Adipocyte (in vitro differentiated cells): ENCODE measurements at regions not wholly inside any gene's neighbourhood (a gene's known extent, or its start where the extent isn't known, plus 50 kb on each side); places are given as distances from the start of the nearest gene placed in this dataset.

Experiments used
- DNase-seq: peaks from one replicate; pipeline ENCODE4 v3.0.0-alpha.2; 2015; ENCODE audit warnings: low read depth
- H3K27me3 ChIP-seq: replicated peaks from 2 replicates; pipeline ENCODE4 v1.7.0; 2013; ENCODE audit warnings: mild to moderate bottlenecking, low read length, moderate library complexity; ENCODE audit not compliant: control insufficient read depth, insufficient read depth
- H3K36me3 ChIP-seq: 2 replicates; pipeline ENCODE4 v1.7.0; 2013; ENCODE audit warnings: low read length, mild to moderate bottlenecking, moderate library complexity; ENCODE audit not compliant: control insufficient read depth, insufficient read depth, severe bottlenecking
- H3K4me1 ChIP-seq: 2 replicates; pipeline ENCODE4 v1.7.0; 2013; ENCODE audit warnings: mild to moderate bottlenecking, low read length, moderate library complexity; ENCODE audit not compliant: control insufficient read depth, insufficient read depth
- H3K4me3 ChIP-seq: 2 replicates; pipeline ENCODE4 v1.7.0; 2013; ENCODE audit warnings: mild to moderate bottlenecking, low read length, moderate library complexity
- H3K9ac ChIP-seq: 2 replicates; pipeline ENCODE4 v1.7.0; 2013; ENCODE audit warnings: mild to moderate bottlenecking, low read length, moderate library complexity
- H3K9me3 ChIP-seq: 2 replicates; pipeline ENCODE4 v1.7.0; 2013; ENCODE audit warnings: mild to moderate bottlenecking, low read length, moderate library complexity; ENCODE audit not compliant: control insufficient read depth

DNA sequence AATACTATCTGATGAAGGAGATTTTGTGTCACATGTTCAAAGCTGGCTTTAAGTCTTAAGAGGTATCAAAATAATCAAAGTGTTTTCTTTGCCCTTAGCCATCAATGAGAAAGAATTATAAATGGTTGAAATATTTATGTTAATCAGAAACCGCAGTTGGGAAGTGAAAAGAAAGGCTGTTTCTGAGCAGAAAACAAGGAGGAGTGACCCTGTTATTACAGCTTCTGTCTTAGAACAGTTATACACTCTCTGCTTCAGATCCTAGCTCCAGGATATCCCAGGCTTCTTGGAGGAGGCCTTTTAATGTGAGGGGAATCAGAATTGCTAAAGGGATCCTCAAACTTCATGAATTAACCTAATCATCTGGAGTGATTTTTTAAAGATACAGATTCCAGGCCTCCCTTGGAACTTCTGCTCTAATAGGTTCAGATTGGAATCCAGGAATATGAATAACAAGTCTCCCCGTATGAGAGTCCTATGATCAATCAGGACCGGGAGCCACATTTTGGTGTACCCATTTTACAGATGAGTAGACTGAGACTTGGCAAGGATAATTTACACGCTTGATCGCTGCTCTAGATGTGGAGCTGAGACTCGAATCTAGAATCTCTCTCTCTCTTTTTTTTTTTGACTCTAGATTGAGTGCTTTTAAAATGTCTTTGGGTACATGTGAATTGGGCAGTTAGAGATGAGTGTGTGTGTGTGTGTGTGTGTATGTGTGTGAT is 50.8 kb upstream of the JAG1 start:
- H3K27me3 ChIP-seq: no peaks in the 10 kb centered on the region
- DNase-seq: no peak
- H3K9me3 ChIP-seq: no peaks in the 10 kb centered on the region
- no peaks in the 10 kb centered on the region for H3K36me3 ChIP-seq
- no peak overlapping the region for H3K4me3 ChIP-seq
- no peak overlapping the region for H3K9ac ChIP-seq
- peaks cover 31% of the 10 kb centered on the region for H3K4me1 ChIP-seq

DNA sequence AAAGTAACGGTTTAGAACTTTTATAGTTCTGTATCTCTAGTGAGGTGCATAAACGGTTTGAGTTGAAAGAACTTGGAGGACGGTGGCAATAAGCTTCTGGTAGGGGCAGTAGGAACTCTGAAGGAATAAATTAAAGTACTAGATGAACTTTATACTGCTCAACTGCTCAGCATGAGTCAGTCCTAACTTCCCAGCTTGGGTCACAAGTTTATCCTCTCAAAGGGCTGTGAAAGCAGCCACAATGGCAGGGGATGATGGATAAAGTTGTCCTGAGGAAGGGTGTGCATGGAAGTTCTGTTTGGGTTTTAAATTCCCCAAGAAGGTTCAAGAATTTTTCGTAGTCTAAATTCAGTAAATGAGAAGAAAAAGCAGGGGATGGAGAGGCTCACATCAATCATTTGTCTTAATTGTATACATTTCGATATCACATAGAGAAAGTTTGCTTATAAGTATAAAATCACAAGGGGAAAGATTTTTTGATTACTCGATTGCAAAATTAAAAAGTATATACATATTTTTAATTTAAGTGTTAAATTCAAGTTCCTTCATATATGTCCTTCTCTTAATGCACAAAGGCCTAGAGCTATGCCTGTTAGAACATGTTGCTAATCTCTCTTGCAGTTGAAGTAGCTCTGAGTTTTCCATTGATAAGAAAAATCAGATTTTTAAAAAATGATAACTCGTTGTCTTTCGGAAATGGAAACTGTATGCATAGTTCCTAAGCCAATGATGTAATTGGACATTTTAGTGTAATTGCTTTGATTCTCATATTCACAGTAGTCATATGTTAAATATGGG is 55.3 kb upstream of the JAG1 start:
- DNase-seq: no peak
- no peak overlapping the region for H3K4me3 ChIP-seq
- H3K27me3 ChIP-seq: no peaks in the 10 kb centered on the region
- H3K9ac ChIP-seq: no peak overlapping the region
- H3K9me3 ChIP-seq: peaks cover 2% of the 10 kb centered on the region
- H3K36me3 ChIP-seq: no peaks in the 10 kb centered on the region
- peaks cover 13% of the 10 kb centered on the region for H3K4me1 ChIP-seq

DNA sequence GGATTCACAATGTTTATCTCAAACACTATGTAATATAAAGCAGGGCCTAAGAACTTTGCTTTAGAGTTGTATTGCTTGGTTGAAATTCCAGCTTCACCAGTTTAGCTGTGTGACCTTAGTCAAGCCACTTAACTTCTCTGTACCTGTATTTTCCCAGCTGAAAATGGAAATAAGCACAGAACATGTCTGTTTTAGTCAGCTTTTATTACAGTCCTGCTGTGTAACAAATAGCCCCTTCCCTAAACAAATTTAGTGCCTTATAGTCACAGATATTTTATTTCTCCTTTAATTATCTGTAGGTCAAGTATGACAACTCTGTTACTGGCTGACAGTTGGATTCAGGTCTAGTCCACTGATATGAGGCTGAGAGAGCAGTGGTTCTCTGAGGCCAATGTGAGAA is 56.0 kb upstream of the JAG1 start:
- Histone ChIP-seq H3K36me3 (no peaks in the 10 kb centered on the region), H3K4me1 (peaks cover 13% of the 10 kb centered on the region), H3K9ac (no peak overlapping the region), H3K9me3 (peaks cover 2% of the 10 kb centered on the region), H3K4me3 (no peak overlapping the region), H3K27me3 (no peaks in the 10 kb centered on the region)
- no peak for DNase-seq

DNA sequence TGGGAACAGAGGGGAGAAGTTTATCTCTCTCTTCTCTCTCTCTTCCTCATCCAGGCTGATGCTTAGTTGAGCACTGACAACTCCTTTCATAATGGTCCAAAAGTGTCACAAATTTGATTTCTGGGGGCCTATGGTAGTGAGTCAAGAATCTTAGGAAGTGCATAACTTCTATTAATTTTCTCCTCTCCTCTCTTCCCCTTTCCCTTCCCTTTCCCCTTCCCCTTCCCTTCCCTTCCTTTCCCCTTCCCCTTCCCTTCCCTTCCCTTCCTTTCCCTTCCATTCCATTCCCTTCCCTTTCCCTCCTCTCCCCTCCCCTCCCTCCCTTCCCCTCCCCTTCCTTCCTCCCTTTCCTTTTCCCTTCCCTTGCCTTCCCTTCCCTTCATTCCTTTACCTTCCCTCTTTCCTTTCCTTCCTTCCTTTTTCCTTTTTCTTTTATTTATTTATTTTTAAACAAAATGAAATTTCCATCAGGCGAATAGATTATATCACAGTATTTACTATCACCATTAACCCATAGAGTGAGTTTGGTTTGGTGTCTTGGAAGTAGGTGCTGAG is 56.9 kb upstream of the JAG1 start:
- Histone ChIP-seq H3K9ac (no peak overlapping the region), H3K27me3 (no peaks in the 10 kb centered on the region), H3K9me3 (peaks cover 2% of the 10 kb centered on the region), H3K4me3 (no peak overlapping the region), H3K4me1 (peaks cover 13% of the 10 kb centered on the region), H3K36me3 (no peaks in the 10 kb centered on the region)
- no peak for DNase-seq

DNA sequence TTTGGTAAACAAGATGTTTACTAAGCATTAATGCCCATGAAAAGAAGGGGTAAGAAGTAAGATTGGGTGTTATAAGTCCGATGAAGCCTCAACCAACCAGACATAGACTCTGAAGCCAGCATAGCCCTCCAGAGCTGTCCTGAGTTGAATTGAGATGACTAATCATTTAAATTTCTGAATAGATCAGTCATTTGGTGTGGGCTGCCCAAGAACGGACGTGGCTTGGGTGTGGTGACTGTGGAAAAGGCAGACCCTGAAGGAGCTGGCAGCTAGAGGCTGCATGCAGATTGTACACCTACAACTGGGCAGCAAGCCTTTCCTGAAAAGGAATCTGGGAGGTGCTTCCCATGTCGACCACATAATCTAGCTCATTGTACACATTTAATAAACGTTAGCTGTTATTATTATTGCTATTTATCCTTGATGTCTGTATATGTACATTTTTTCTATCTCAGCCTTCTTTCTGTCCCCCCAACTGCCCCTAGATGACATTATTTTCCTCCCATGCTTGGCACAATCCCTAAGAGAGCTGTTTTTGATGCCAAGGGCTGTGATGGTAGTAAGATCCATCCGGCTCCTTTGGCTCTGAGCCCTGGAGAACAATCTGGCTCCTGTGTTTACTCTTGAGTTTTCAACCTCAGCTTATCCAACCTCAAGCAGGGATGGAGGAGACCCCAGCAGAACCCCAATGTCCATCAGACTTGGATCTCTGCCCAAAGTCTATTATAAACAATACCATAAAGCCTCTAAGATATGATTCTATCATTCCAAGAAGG is 57.6 kb upstream of the JAG1 start:
- peak; percentile 12 for DNase-seq
- H3K4me3 ChIP-seq: no peak overlapping the region
- no peak overlapping the region for H3K9ac ChIP-seq
- no peaks in the 10 kb centered on the region for H3K36me3 ChIP-seq
- peaks cover 2% of the 10 kb centered on the region for H3K9me3 ChIP-seq
- H3K27me3 ChIP-seq: no peaks in the 10 kb centered on the region
- H3K4me1 ChIP-seq: peaks cover 13% of the 10 kb centered on the region

DNA sequence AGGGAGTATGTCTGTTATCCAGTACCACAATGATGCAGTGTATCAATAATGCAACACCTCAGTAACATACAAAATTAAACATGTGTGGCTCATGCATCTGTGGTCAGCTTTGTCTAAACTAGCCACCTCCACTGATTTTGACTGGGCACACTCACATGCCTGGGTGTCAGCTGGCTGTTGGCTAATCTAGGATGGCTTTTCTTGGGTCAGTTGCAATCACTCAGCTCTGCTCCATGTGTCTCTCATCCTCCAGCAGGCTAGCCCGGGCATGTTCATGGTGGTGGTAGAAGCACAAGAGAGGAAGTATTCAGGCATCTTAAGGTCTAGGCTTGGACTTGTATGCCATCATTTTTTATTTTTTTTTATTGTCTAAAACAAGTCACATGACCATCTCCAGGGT is 59.3 kb upstream of the JAG1 start:
- H3K36me3 ChIP-seq: no peaks in the 10 kb centered on the region
- H3K9me3 ChIP-seq: peaks cover 2% of the 10 kb centered on the region
- DNase-seq: no peak

DNA sequence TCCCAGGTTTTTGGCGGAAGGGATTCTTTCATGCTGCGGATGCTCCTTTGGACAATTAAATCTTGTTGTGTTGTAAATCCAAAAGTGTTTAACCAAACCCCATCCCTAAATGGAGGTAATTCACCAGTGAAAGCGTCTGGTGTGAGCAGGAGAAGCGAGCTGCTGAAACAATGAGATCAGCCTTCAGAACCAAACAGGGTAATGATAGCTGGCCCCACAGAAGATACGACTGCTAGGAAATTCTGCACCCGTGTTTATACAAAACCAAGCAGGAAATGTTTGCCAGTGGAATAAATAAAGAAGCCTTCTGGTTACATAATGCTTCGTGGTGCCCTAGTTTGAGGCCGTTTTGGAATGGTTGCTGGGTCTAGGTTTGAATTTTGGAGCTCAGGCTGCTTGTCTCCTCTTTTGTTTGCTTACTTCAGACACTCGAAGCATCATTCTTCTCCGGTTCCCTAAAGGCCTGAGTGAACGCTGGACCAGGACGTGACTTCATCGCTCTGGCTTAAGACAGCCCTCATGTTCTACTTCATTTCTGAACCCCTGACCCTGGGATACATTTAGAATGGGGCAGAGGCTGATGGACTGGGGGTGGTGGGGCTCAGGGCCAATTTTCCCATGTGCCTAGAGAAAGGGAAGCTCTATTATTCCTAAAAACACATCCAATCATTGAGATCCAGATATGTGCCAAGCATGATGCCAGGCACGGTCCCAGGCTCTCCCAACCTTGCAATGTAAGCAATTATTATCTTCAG is 61.6 kb upstream of the JAG1 start:
- no peak for DNase-seq
- Histone ChIP-seq H3K4me1 (peaks cover 20% of the 10 kb centered on the region), H3K36me3 (no peaks in the 10 kb centered on the region), H3K9ac (no peak overlapping the region), H3K27me3 (no peaks in the 10 kb centered on the region), H3K4me3 (no peak overlapping the region), H3K9me3 (peaks cover 2% of the 10 kb centered on the region)

More for the DNA sequence above, 59.3 kb upstream of the JAG1 start:
- Histone ChIP-seq H3K9ac (no peak overlapping the region), H3K4me3 (no peak overlapping the region), H3K4me1 (peaks cover 16% of the 10 kb centered on the region), H3K27me3 (no peaks in the 10 kb centered on the region)

DNA sequence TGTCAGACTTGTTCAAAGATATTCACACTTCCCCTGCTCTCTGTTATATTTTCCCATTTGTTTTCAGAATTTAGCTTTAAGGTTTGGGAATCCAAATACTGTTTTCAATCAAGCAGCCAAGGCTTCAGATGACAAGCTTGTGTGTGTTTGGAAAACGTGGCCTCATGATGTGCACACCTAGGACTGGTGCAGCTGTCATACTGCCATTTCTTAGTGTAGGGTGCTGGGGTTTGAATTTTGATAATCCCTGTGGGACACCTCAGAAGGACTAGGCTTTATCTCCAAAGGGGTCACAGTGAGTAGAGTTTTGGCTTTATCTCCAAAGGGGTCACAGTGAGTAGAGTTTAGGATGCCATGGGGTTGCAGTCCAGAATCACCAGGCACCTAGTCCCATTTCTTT is 65.3 kb upstream of the JAG1 start:
- Histone ChIP-seq H3K4me3 (peak overlapping the region; percentile 66), H3K9me3 (no peaks in the 10 kb centered on the region), H3K36me3 (no peaks in the 10 kb centered on the region), H3K27me3 (no peaks in the 10 kb centered on the region), H3K4me1 (peaks cover 26% of the 10 kb centered on the region), H3K9ac (peak overlapping the region; percentile 53)
- no peak for DNase-seq

DNA sequence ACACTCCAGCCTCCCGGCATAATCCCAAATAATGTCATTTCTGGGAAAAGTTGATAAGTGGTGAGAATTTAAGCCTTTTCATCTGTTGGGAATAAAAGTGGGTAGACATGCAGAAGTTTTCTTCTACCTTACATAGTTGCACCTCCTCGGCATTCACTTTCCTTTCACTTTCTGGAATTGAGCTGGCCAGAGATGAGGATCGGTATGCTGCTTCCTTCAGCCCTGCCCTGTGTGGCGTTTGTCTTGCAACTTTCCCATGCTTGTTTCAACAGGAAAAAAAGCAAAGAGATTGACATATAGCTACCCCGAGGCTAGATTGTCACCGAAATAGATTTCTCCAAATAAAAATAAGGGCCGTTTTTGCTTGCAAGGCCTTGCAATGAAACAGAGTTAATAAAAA is 65.8 kb upstream of the JAG1 start:
- Histone ChIP-seq H3K36me3 (no peaks in the 10 kb centered on the region), H3K4me3 (peak overlapping the region; percentile 66), H3K27me3 (no peaks in the 10 kb centered on the region), H3K4me1 (peaks cover 26% of the 10 kb centered on the region), H3K9ac (peak overlapping the region; percentile 53), H3K9me3 (no peaks in the 10 kb centered on the region)
- peak; percentile 42 for DNase-seq

DNA sequence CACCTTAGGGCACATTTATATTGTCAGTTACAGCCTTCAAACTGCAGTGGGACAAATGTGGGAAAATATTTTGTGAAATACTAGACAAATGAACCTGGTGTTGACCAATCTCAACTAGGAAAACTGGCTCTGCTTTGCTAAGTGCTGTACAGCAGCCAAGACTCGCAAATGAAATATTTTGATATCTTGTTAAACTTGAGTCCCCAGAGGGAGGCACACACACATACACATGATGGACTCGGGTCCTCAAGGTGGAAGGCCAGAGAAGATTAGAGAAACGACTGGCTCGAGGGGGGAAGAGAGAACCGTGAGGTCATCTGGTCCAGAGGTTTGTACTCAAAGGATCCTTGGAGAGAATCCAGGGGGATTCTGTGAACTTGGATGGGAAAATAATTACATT is 67.3 kb upstream of the JAG1 start:
- Histone ChIP-seq H3K9ac (no peak overlapping the region), H3K4me1 (peaks cover 26% of the 10 kb centered on the region), H3K9me3 (no peaks in the 10 kb centered on the region), H3K27me3 (no peaks in the 10 kb centered on the region), H3K4me3 (peak overlapping the region; percentile 42), H3K36me3 (no peaks in the 10 kb centered on the region)
- DNase-seq: peak; percentile 55
